DOHH2 (cell line): ENCODE measurements at regions not wholly inside any gene's neighbourhood (a gene's known extent, or its start where the extent isn't known, plus 50 kb on each side); places are given as distances from the start of the nearest gene placed in this dataset.

Source experiments
- H3F3A ChIP-seq: fragments of 200-600 bp; sonication (generic), shearing (Covaris generic); 2 replicates; pipeline ENCODE4 v1.6.0; 2016; ENCODE audit warnings: antibody characterized with exemption, mild to moderate bottlenecking; ENCODE audit not compliant: control insufficient read depth, insufficient read depth
- H3K27ac ChIP-seq: fragments of 200-600 bp; sonication (generic); 2 replicates; pipeline ENCODE4 v1.5.1; 2014; ENCODE audit warnings: low read depth, mild to moderate bottlenecking, low read length, moderate library complexity
- H3K27me3 ChIP-seq: fragments of 200-600 bp; sonication (generic); 2 replicates; pipeline ENCODE4 v1.6.1; 2014; ENCODE audit warnings: mild to moderate bottlenecking, low read length, mixed read lengths; ENCODE audit not compliant: control insufficient read depth
- H3K36me3 ChIP-seq: fragments of 200-600 bp; sonication (generic); 2 replicates; pipeline ENCODE4 v1.6.1; 2014; ENCODE audit warnings: mild to moderate bottlenecking, low read length, moderate library complexity, mixed read lengths; ENCODE audit not compliant: control insufficient read depth
- H3K4me1 ChIP-seq: fragments of 200-600 bp; sonication (generic); 2 replicates; pipeline ENCODE4 v1.6.1; 2014; ENCODE audit warnings: mild to moderate bottlenecking, low read length, mixed read lengths; ENCODE audit not compliant: control insufficient read depth
- H3K4me2 ChIP-seq: fragments of 200-600 bp; sonication (generic); 2 replicates; pipeline ENCODE4 v1.6.0; 2014; ENCODE audit warnings: mild to moderate bottlenecking, low read length, moderate library complexity
- H3K4me3 ChIP-seq: fragments of 200-600 bp; sonication (generic); 2 replicates; pipeline ENCODE4 v1.5.1; 2014; ENCODE audit warnings: mild to moderate bottlenecking, low read length, mixed read lengths
- H3K79me2 ChIP-seq: fragments of 200-600 bp; sonication (generic); 2 replicates; pipeline ENCODE4 v1.6.1; 2014; ENCODE audit warnings: mild to moderate bottlenecking, low read length, mixed read lengths; ENCODE audit not compliant: control insufficient read depth
- H3K9me2 ChIP-seq: fragments of 200-600 bp; sonication (generic); replicated peaks from 2 replicates; pipeline ENCODE4 v1.6.1; 2014; ENCODE audit warnings: mild to moderate bottlenecking, low read length, mixed read lengths; ENCODE audit not compliant: control insufficient read depth
- H3K9me3 ChIP-seq: fragments of 200-600 bp; sonication (generic); 2 replicates; pipeline ENCODE4 v1.6.1; 2014; ENCODE audit warnings: antibody characterized with exemption, low read length, mixed read lengths; ENCODE audit not compliant: control insufficient read depth, insufficient read depth
- H4K20me1 ChIP-seq: fragments of 200-600 bp; sonication (generic); 2 replicates; pipeline ENCODE4 v1.6.0; 2014; ENCODE audit warnings: low read depth, mild to moderate bottlenecking, antibody characterized with exemption, low read length, moderate library complexity; ENCODE audit not compliant: control insufficient read depth, insufficient read depth
- EZH2phosphoT487 ChIP-seq: fragments of 200-600 bp; sonication (generic); IDR thresholded peaks from 2 replicates; pipeline ENCODE4 v1.6.1; 2017; ENCODE audit warnings: borderline replicate concordance, mild to moderate bottlenecking, antibody characterized with exemption, low read length, moderate library complexity, mixed read lengths
- TF ChIP-seq, protein P1 (sequence below): fragments of 200-600 bp; sonication (generic); IDR thresholded peaks from one replicate; pipeline ENCODE4 v1.5.1; 2014; ENCODE audit warnings: antibody characterized with exemption, mild to moderate bottlenecking, low read depth, low read length; ENCODE audit not compliant: poor library complexity, severe bottlenecking

GRCh38 chr11:134882671-134883297 lies 470.7 kb upstream of the B3GAT1 start:
- Histone ChIP-seq H3K4me2 (no peak overlapping the region), H3K4me1 (no peaks in the 10 kb centered on the region), H3K4me3 (no peak overlapping the region), H3K9me3 (no peaks in the 10 kb centered on the region), H3K79me2 (no peaks in the 10 kb centered on the region), H3K9me2 (no peaks in the 10 kb centered on the region), H3K27me3 (no peaks in the 10 kb centered on the region), H3K27ac (no peak overlapping the region), H3F3A (no peaks in the 10 kb centered on the region), H3K36me3 (no peaks in the 10 kb centered on the region), H4K20me1 (no peaks in the 10 kb centered on the region)
- no peak for TF ChIP-seq EZH2phosphoT487
- TF ChIP-seq, protein P1, sequence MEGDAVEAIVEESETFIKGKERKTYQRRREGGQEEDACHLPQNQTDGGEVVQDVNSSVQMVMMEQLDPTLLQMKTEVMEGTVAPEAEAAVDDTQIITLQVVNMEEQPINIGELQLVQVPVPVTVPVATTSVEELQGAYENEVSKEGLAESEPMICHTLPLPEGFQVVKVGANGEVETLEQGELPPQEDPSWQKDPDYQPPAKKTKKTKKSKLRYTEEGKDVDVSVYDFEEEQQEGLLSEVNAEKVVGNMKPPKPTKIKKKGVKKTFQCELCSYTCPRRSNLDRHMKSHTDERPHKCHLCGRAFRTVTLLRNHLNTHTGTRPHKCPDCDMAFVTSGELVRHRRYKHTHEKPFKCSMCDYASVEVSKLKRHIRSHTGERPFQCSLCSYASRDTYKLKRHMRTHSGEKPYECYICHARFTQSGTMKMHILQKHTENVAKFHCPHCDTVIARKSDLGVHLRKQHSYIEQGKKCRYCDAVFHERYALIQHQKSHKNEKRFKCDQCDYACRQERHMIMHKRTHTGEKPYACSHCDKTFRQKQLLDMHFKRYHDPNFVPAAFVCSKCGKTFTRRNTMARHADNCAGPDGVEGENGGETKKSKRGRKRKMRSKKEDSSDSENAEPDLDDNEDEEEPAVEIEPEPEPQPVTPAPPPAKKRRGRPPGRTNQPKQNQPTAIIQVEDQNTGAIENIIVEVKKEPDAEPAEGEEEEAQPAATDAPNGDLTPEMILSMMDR = no peak

DNA sequence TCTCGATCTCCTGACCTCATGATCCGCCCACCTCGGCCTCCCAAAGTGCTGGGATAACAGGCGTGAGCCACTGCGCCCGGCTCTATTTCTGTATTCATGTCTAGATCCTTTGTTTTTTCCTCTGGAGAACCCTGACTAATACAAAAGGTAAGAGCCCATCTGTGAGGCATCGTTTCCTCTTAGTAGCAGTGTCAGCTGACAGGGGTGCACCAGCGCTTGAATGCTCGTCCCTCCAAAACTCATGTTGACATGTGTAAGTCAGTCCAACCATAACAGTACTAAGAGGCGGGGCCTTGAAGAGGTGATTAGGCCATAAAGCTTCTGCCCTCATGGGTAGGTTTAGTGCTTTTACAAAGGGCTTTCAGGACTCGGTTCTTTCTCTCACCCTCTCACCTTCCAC lies 470.1 kb upstream of the B3GAT1 start:
- Histone ChIP-seq H3K9me2 (no peaks in the 10 kb centered on the region), H3K79me2 (no peaks in the 10 kb centered on the region), H3F3A (no peaks in the 10 kb centered on the region), H3K4me3 (no peak overlapping the region), H3K9me3 (no peaks in the 10 kb centered on the region), H4K20me1 (no peaks in the 10 kb centered on the region), H3K4me1 (no peaks in the 10 kb centered on the region), H3K27ac (no peak overlapping the region), H3K4me2 (no peak overlapping the region), H3K27me3 (no peaks in the 10 kb centered on the region), H3K36me3 (no peaks in the 10 kb centered on the region)
- TF ChIP-seq, protein P1 = no peak
- no peak for TF ChIP-seq EZH2phosphoT487

GRCh38 chr11:134880788-134881187 lies 468.7 kb upstream of the B3GAT1 start:
- no peaks in the 10 kb centered on the region for H3K9me2 ChIP-seq
- no peak overlapping the region for H3K4me2 ChIP-seq
- no peaks in the 10 kb centered on the region for H3K36me3 ChIP-seq

More at GRCh38 chr11:134880788-134881187, 468.7 kb upstream of the B3GAT1 start:
- Histone ChIP-seq H4K20me1 (no peaks in the 10 kb centered on the region), H3K9me3 (no peaks in the 10 kb centered on the region), H3K4me3 (no peak overlapping the region), H3K27me3 (no peaks in the 10 kb centered on the region), H3K4me1 (no peaks in the 10 kb centered on the region), H3K27ac (no peak overlapping the region), H3K79me2 (no peaks in the 10 kb centered on the region), H3F3A (no peaks in the 10 kb centered on the region)
- TF ChIP-seq EZH2phosphoT487 = no peak
- TF ChIP-seq, protein P1 = no peak
